Neural progenitor cell (in vitro differentiated cells): ENCODE measurements at regions not wholly inside any gene's neighbourhood (a gene's known extent, or its start where the extent isn't known, plus 50 kb on each side); places are given as distances from the start of the nearest gene placed in this dataset.
"Not testable (repeated sequence)": the region's sequence is repeated elsewhere in the genome, so short reads cannot be mapped to it uniquely, and the experiment has no call there.

ENCODE experiments used
- DNase-seq: peaks from one replicate; pipeline ENCODE4 v3.0.0-alpha.2; 2016; ENCODE audit warnings: low spot score
- H2AFZ ChIP-seq: fragments of 200-600 bp; sonication (generic); replicated peaks from 2 replicates; pipeline ENCODE4 v1.6.1; 2016; ENCODE audit warnings: antibody characterized with exemption
- H3F3A ChIP-seq: fragments of 200-600 bp; sonication (generic); 2 replicates; pipeline ENCODE4 v1.6.1; 2016; ENCODE audit warnings: antibody characterized with exemption, low read depth
- H3K27ac ChIP-seq: fragments of 200-600 bp; sonication (generic); 2 replicates; pipeline ENCODE4 v1.5.1; 2016; ENCODE audit warnings: mild to moderate bottlenecking
- H3K27me3 ChIP-seq: fragments of 200-600 bp; sonication (generic); 2 replicates; pipeline ENCODE4 v1.6.1; 2016; ENCODE audit warnings: mild to moderate bottlenecking, moderate library complexity
- H3K36me3 ChIP-seq: fragments of 200-600 bp; sonication (generic); 2 replicates; pipeline ENCODE4 v1.5.1; 2016
- H3K4me1 ChIP-seq: fragments of 200-600 bp; sonication (generic); 2 replicates; pipeline ENCODE4 v1.6.1; 2016; ENCODE audit warnings: mixed run types
- H3K4me2 ChIP-seq: fragments of 200-600 bp; sonication (generic); 2 replicates; pipeline ENCODE4 v1.6.1; 2016
- H3K4me3 ChIP-seq: fragments of 200-600 bp; sonication (generic); 2 replicates; pipeline ENCODE4 v1.5.1; 2016
- H3K79me2 ChIP-seq: fragments of 200-600 bp; sonication (generic); 2 replicates; pipeline ENCODE4 v1.6.1; 2016; ENCODE audit warnings: low read depth
- H3K9ac ChIP-seq: fragments of 200-600 bp; sonication (generic); 2 replicates; pipeline ENCODE4 v1.6.1; 2016
- H3K9me3 ChIP-seq: fragments of 200-600 bp; sonication (generic); 2 replicates; pipeline ENCODE4 v1.5.1; 2016; ENCODE audit warnings: low read depth
- H4K20me1 ChIP-seq: fragments of 200-600 bp; sonication (generic); 2 replicates; pipeline ENCODE4 v1.6.1; 2016; ENCODE audit warnings: low read depth
- H3K27ac Mint-ChIP-seq: 3 replicates; pipeline ENCODE4 v1.8.0; 2021; ENCODE audit warnings: mixed read lengths
- H3K27me3 Mint-ChIP-seq: 2 replicates; pipeline ENCODE4 v1.8.0; 2022; ENCODE audit warnings: low read depth, mild to moderate bottlenecking, inconsistent platforms, moderate library complexity, mixed read lengths; ENCODE audit not compliant: insufficient read depth
- H3K36me3 Mint-ChIP-seq: 3 replicates; pipeline ENCODE4 v1.8.0; 2021; ENCODE audit warnings: mixed read lengths
- H3K4me1 Mint-ChIP-seq: 3 replicates; pipeline ENCODE4 v1.8.0; 2021; ENCODE audit warnings: mixed read lengths
- H3K4me3 Mint-ChIP-seq: 3 replicates; pipeline ENCODE4 v1.8.0; 2021; ENCODE audit warnings: mild to moderate bottlenecking, moderate library complexity, mixed read lengths
- H3K9me3 Mint-ChIP-seq: 3 replicates; pipeline ENCODE4 v1.8.0; 2020; ENCODE audit warnings: mixed read lengths
- CTCF ChIP-seq: fragments of 200-600 bp; sonication (generic); IDR thresholded peaks from 2 replicates; pipeline ENCODE4 v1.5.1; 2017; ENCODE audit warnings: antibody characterized with exemption, mild to moderate bottlenecking
- EZH2 ChIP-seq: fragments of 200-600 bp; sonication (generic); IDR thresholded peaks from 2 replicates; pipeline ENCODE4 v1.6.1; 2017; ENCODE audit warnings: antibody characterized with exemption, mild to moderate bottlenecking, moderate library complexity
- EZH2phosphoT487 ChIP-seq: fragments of 200-600 bp; sonication (generic); IDR thresholded peaks from 2 replicates; pipeline ENCODE4 v1.6.1; 2017; ENCODE audit warnings: antibody characterized with exemption

GRCh38 chrX:13449441-13449840 lies 120.0 kb upstream of the EGFL6 start:
- Mint-ChIP-seq H3K4me3 (no peak overlapping the region), H3K9me3 (peaks cover 5% of the 10 kb centered on the region), H3K36me3 (no peaks in the 10 kb centered on the region), H3K27ac (no peak overlapping the region), H3K27me3 (no peaks in the 10 kb centered on the region), H3K4me1 (peaks cover 9% of the 10 kb centered on the region)
- no peaks in the 10 kb centered on the region for H3K9me3 ChIP-seq
- no peak overlapping the region for H2AFZ ChIP-seq
- no peak overlapping the region for H3K4me2 ChIP-seq
- H3K36me3 ChIP-seq, result no peaks in the 10 kb centered on the region
- no peak overlapping the region for H3K9ac ChIP-seq
- no peak overlapping the region for H3K4me3 ChIP-seq
- no peaks in the 10 kb centered on the region for H3K27me3 ChIP-seq
- DNase-seq, result no peak
- H3K27ac ChIP-seq, result no peak overlapping the region
- TF ChIP-seq EZH2, result no peak
- TF ChIP-seq EZH2phosphoT487, result no peak
- TF ChIP-seq CTCF, result no peak
- peaks cover 19% of the 10 kb centered on the region for H3K4me1 ChIP-seq
- no peaks in the 10 kb centered on the region for H3F3A ChIP-seq
- H3K79me2 ChIP-seq, result no peaks in the 10 kb centered on the region
- H4K20me1 ChIP-seq, result no peaks in the 10 kb centered on the region

- H3K4me2 ChIP-seq, result no peak overlapping the region
- no peak overlapping the region for H2AFZ ChIP-seq
- H3K27me3 Mint-ChIP-seq, result no peaks in the 10 kb centered on the region
- no peak overlapping the region for H3K27ac ChIP-seq
- H4K20me1 ChIP-seq, result no peaks in the 10 kb centered on the region
- no peak for DNase-seq
- TF ChIP-seq CTCF, result no peak
- TF ChIP-seq EZH2, result no peak
- no peak for TF ChIP-seq EZH2phosphoT487
- peaks cover 19% of the 10 kb centered on the region for H3K4me1 ChIP-seq
- H3K27ac Mint-ChIP-seq, result no peak overlapping the region
- H3K36me3 ChIP-seq, result no peaks in the 10 kb centered on the region
- H3K4me3 Mint-ChIP-seq, result no peak overlapping the region
- peaks cover 5% of the 10 kb centered on the region for H3K9me3 Mint-ChIP-seq
- no peak overlapping the region for H3K4me3 ChIP-seq
- no peak overlapping the region for H3K9ac ChIP-seq
- no peaks in the 10 kb centered on the region for H3K36me3 Mint-ChIP-seq
- no peaks in the 10 kb centered on the region for H3K27me3 ChIP-seq
- H3F3A ChIP-seq, result no peaks in the 10 kb centered on the region
- H3K4me1 Mint-ChIP-seq, result peaks cover 9% of the 10 kb centered on the region
- no peaks in the 10 kb centered on the region for H3K79me2 ChIP-seq
- no peaks in the 10 kb centered on the region for H3K9me3 ChIP-seq
Observed at GRCh38 chrX:13448941-13449340, 120.5 kb upstream of the EGFL6 start.

GRCh38 chrX:13441608-13442007 lies 121.8 kb upstream of the ATXN3L start:
- H4K20me1 ChIP-seq, H2AFZ ChIP-seq, H3K4me2 ChIP-seq, H3K36me3 ChIP-seq, H3K27ac Mint-ChIP-seq, H3K27ac ChIP-seq, H3K9me3 ChIP-seq, H3K79me2 ChIP-seq, H3K27me3 ChIP-seq, H3K4me3 Mint-ChIP-seq, H3F3A ChIP-seq, H3K27me3 Mint-ChIP-seq, H3K36me3 Mint-ChIP-seq, H3K9ac ChIP-seq, H3K4me1 Mint-ChIP-seq, DNase-seq, H3K4me3 ChIP-seq, H3K4me1 ChIP-seq: not testable (repeated sequence)
- peaks cover 13% of the 10 kb centered on the region for H3K9me3 Mint-ChIP-seq

GRCh38 chrX:13440176-13440575 lies 120.3 kb upstream of the ATXN3L start:
- Histone ChIP-seq H3K9me3 (no peaks in the 10 kb centered on the region), H3K4me3 (no peak overlapping the region), H3F3A (no peaks in the 10 kb centered on the region), H3K4me1 (no peaks in the 10 kb centered on the region), H3K9ac (no peak overlapping the region), H3K36me3 (no peaks in the 10 kb centered on the region), H4K20me1 (no peaks in the 10 kb centered on the region), H3K27me3 (no peaks in the 10 kb centered on the region), H2AFZ (no peak overlapping the region), H3K27ac (no peak overlapping the region), H3K4me2 (no peak overlapping the region), H3K79me2 (no peaks in the 10 kb centered on the region)
- DNase-seq, result no peak
- Mint-ChIP-seq H3K27me3 (peaks cover 2% of the 10 kb centered on the region), H3K27ac (no peak overlapping the region), H3K36me3 (no peaks in the 10 kb centered on the region), H3K9me3 (peaks cover 13% of the 10 kb centered on the region), H3K4me3 (no peak overlapping the region), H3K4me1 (no peaks in the 10 kb centered on the region)
- TF ChIP-seq EZH2phosphoT487 (no peak), EZH2 (no peak), CTCF (no peak)
